HepG2 (cell line): ENCODE measurements at regions not wholly inside any gene's neighbourhood (a gene's known extent, or its start where the extent isn't known, plus 50 kb on each side); places are given as distances from the start of the nearest gene placed in this dataset.

Experiments used
- ATAC-seq: fragments of 200-7000 bp; cut with Tn5 transposase; 3 replicates; pipeline ENCODE4 v1.9.1; 2020; ENCODE audit warnings: mild to moderate bottlenecking, moderate library complexity
- BruUV-seq: library from RNA; stranded (reverse); fragments of 400-500 nt; replicated peaks from 2 replicates; lab custom pipeline; 2021; lab: Mats Ljungman, UMichigan
- CTCF ChIA-PET: fragments of 300-600 bp; formaldehyde crosslinking; extraction: SDS; loops from one replicate; lab custom pipeline; 2021; ENCODE audit warnings: low total read pairs, inconsistent platforms, low intra/inter-chr PET ratio; lab: Yijun Ruan, JAX
- POLR2A ChIA-PET: fragments of 350-600 bp; sonication (Branson Sonifier 250); formaldehyde crosslinking; loops from one replicate; lab custom pipeline; 2020; ENCODE audit warnings: antibody characterized with exemption, inconsistent platforms; lab: Yijun Ruan, JAX
- DNase-seq: peaks from one replicate; pipeline ENCODE4 v3.0.0-alpha.2; 2015; ENCODE audit warnings: low spot score
- FAIRE-seq: peaks from 3 replicates; lab custom pipeline; 2011; peaks lifted over from hg19 to GRCh38; lab: Jason Lieb, UNC
- H2AFZ ChIP-seq: one replicate; pipeline ENCODE4 v1.6.1; 2011; ENCODE audit warnings: low read length, inconsistent platforms
- H3K27ac ChIP-seq: fragments of 300-600 bp; 3 replicates; pipeline ENCODE4 v1.8.0; 2011; ENCODE audit warnings: mixed run types, mild to moderate bottlenecking, mixed read lengths, low read length, inconsistent platforms; ENCODE audit not compliant: insufficient read depth; ENCODE audit errors: extremely low read length
- H3K27me3 ChIP-seq, 2 experiments: fragments of 200-600 bp in 1 of 2; 2 replicates in 1 of 2; 3 replicates in 1 of 2; pipeline versions ENCODE4 v1.6.0 to v1.8.0; 2011; ENCODE audit warnings: low read length in 2 of 2, mild to moderate bottlenecking in 2 of 2, moderate library complexity in 2 of 2, inconsistent platforms in 1 of 2; ENCODE audit not compliant: insufficient read depth in 2 of 2, control insufficient read depth in 1 of 2
- H3K36me3 ChIP-seq, 2 experiments: fragments of 200-600 bp in 1 of 2; replicated peaks in 1 of 2; 2 replicates in 1 of 2; 3 replicates in 1 of 2; pipeline versions ENCODE4 v1.5.1 to v1.8.0; 2011; ENCODE audit warnings: low read length in 2 of 2, inconsistent platforms in 1 of 2; ENCODE audit not compliant: insufficient read depth in 2 of 2, control insufficient read depth in 1 of 2
- H3K4me1 ChIP-seq: 2 replicates; pipeline ENCODE4 v1.5.1; 2012; ENCODE audit warnings: low read length, inconsistent platforms; ENCODE audit not compliant: insufficient read depth
- H3K4me2 ChIP-seq: 2 replicates; pipeline ENCODE4 v1.6.0; 2011; ENCODE audit warnings: low read depth, low read length, inconsistent platforms
- H3K4me3 ChIP-seq, 3 experiments: fragments of 200-600 bp in 1 of 3; sonication (generic), shearing (Covaris generic) in 1 of 3; replicated peaks in 1 of 3; 2 replicates each; pipeline ENCODE4 v1.5.1; 2011 to 2016; ENCODE audit warnings: low read length in 3 of 3, inconsistent platforms in 2 of 3, low read depth in 2 of 3, mild to moderate bottlenecking in 2 of 3, control low read depth in 1 of 3, mixed read lengths in 1 of 3; ENCODE audit not compliant: insufficient read depth in 1 of 3
- H3K79me2 ChIP-seq: one replicate; pipeline ENCODE4 v1.6.1; 2011; ENCODE audit warnings: low read length, inconsistent platforms; ENCODE audit not compliant: insufficient read depth
- H3K9ac ChIP-seq: 2 replicates; pipeline ENCODE4 v1.6.0; 2011; ENCODE audit warnings: mild to moderate bottlenecking, low read depth, low read length, inconsistent platforms; ENCODE audit not compliant: insufficient read depth
- H3K9me3 ChIP-seq: 2 replicates; pipeline ENCODE4 v1.5.1; 2012; ENCODE audit warnings: mild to moderate bottlenecking, low read length
- H4K20me1 ChIP-seq: 2 replicates; pipeline ENCODE4 v1.6.0; 2011; ENCODE audit warnings: inconsistent platforms, mild to moderate bottlenecking, low read length, moderate library complexity; ENCODE audit not compliant: insufficient read depth
- HNF4G ChIP-seq, 2 experiments: sonication (generic) in 1 of 2; formaldehyde crosslinking in 1 of 2; IDR thresholded peaks; 2 replicates each; pipeline versions ENCODE4 v1.4.0 to v1.6.1; 2011 to 2020; ENCODE audit warnings: borderline replicate concordance in 2 of 2, low read depth in 2 of 2, mild to moderate bottlenecking in 2 of 2, low read length in 1 of 2, missing genetic modification reagents in 1 of 2, moderate library complexity in 1 of 2
- MAFF ChIP-seq: IDR thresholded peaks from 2 replicates; pipeline ENCODE4 v1.6.1; 2011; ENCODE audit warnings: low read depth, low read length, improper control_type of control experiment
- MAFK ChIP-seq, 2 experiments: IDR thresholded peaks in 1 of 2; conservative IDR thresholded peaks in 1 of 2; 2 replicates each; pipeline ENCODE4 v1.6.1; 2011; ENCODE audit warnings: improper control_type of control experiment in 2 of 2, low read length in 2 of 2
- ZNF484 ChIP-seq: sonication (generic); formaldehyde crosslinking; IDR thresholded peaks from 2 replicates; pipeline ENCODE4 v1.5.1; 2020; ENCODE audit warnings: mild to moderate bottlenecking, low read depth, missing genetic modification reagents, borderline replicate concordance
- ZNF841 ChIP-seq: sonication (generic); formaldehyde crosslinking; IDR thresholded peaks from 2 replicates; pipeline ENCODE4 v1.8.1; 2023; ENCODE audit warnings: missing genetic modification reagents, borderline replicate concordance
- WGBS: methylation state at CpG from one replicate; pipeline ENCODE4 v1.1.6; 2017; ENCODE audit warnings: low lambda C conversion rate; 5-methylcytosine and 5-hydroxymethylcytosine counted together
- in situ Hi-C: cut with HindIII; loops from 2 replicates; pipeline ENCODE4 v1.10.0; 2017; ENCODE audit warnings: low pct_unique_long_range_greater_than_20kb; ENCODE audit not compliant: extremely low pct_ligation_motif_present
- intact Hi-C: fragments of 100-400 bp; cut with micrococcal nuclease; formaldehyde crosslinking; loops from one replicate; pipeline ENCODE4 v1.10.0; 2022; ENCODE audit not compliant: unreplicated experiment
- TF ChIP-seq, protein P1 (sequence below): sonication (generic); formaldehyde crosslinking; IDR thresholded peaks from 2 replicates; pipeline ENCODE4 v1.4.0; 2020; ENCODE audit warnings: mild to moderate bottlenecking, missing genetic modification reagents
- TF ChIP-seq, protein P2 (sequence below): sonication (generic); formaldehyde crosslinking; IDR thresholded peaks from 2 replicates; pipeline ENCODE4 v1.4.0; 2020; ENCODE audit warnings: missing genetic modification reagents, mild to moderate bottlenecking, borderline replicate concordance

GRCh38 chrX:51024106-51024696, 113.7 kb downstream of the BMP15 start:
- no peaks in the 10 kb centered on the region for H3K4me1 ChIP-seq
- no TSS peak for BruUV-seq
- H3K27ac ChIP-seq, result no peak overlapping the region
- in situ Hi-C loops, result no loop called here
- TF ChIP-seq MAFF (peak; percentile 39), MAFK (conservative IDR thresholded peaks at IDR 0.05 in 1 of 2, IDR thresholded peaks at IDR 0.05 in 1 of 2; ENCODE audit: low read length in 2 of 2) (peak in 1 of 2 experiments; percentile 65; a peak in 2 of 4 replicates), HNF4G (IDR thresholded peaks at IDR 0.05; ENCODE audit: borderline replicate concordance, low read depth, low read length) (no peak), HNF4G (CRISPR knock-in tag; IDR thresholded peaks at IDR 0.05; ENCODE audit: borderline replicate concordance, low read depth) (no peak)
- H4K20me1 ChIP-seq, result no peaks in the 10 kb centered on the region
- 0% methylated on average over 4 of the region's 5 CpGs for WGBS
- no peak overlapping the region for H3K4me3 ChIP-seq
- ChIA-PET POLR2A (no interaction called here), CTCF (no interaction called here)
- H3K9me3 ChIP-seq, result no peaks in the 10 kb centered on the region
- DNase-seq (no peak), FAIRE-seq (no peak), ATAC-seq (no peak)
- no peak overlapping the region for H3K4me2 ChIP-seq
- intact Hi-C loops, result no loop called here
- H3K27me3 ChIP-seq, result no peaks in the 10 kb centered on the region
- no peaks in the 10 kb centered on the region for H3K79me2 ChIP-seq
- H2AFZ ChIP-seq, result no peak overlapping the region
- no peaks in the 10 kb centered on the region for H3K36me3 ChIP-seq
- no peak overlapping the region for H3K9ac ChIP-seq

DNA sequence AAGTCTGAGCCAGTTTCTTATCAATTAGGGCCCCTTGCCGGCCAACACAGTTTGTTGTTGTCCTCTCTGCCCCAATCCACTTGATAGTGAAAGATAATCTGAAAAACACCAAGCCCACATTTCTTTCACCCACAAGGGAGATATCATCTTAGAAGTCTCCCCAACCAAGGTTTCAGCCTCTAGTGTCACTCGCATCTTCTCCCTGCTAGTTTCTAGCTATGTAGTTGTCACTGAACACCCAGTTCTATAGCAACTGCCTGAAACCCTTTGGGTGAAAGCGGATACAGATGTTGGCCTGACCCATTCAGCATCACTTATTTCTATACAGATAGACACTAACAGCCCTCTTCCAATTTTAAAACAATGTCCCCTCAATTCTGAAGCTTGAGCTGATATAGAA, 116.3 kb downstream of the BMP15 start:
- DNase-seq (no peak), FAIRE-seq (no peak), ATAC-seq (no peak)
- ChIA-PET CTCF (no interaction called here), POLR2A (no interaction called here)
- Histone ChIP-seq H3K4me2 (no peak overlapping the region), H3K9ac (no peak overlapping the region), H4K20me1 (no peaks in the 10 kb centered on the region), H3K27ac (no peak overlapping the region), H2AFZ (no peak overlapping the region), H3K27me3 (no peaks in the 10 kb centered on the region), H3K4me3 (no peak overlapping the region), H3K9me3 (no peaks in the 10 kb centered on the region), H3K36me3 (no peaks in the 10 kb centered on the region), H3K79me2 (no peaks in the 10 kb centered on the region), H3K4me1 (no peaks in the 10 kb centered on the region)
- in situ Hi-C loops, result no loop called here
- intact Hi-C loops, result no loop called here
- 0% methylated on average over 3 of the region's 3 CpGs for WGBS
- no TSS peak for BruUV-seq
- no peak for TF ChIP-seq ZNF841 (CRISPR knock-in tag)
- no peak for TF ChIP-seq ZNF484
- TF ChIP-seq, protein P1, sequence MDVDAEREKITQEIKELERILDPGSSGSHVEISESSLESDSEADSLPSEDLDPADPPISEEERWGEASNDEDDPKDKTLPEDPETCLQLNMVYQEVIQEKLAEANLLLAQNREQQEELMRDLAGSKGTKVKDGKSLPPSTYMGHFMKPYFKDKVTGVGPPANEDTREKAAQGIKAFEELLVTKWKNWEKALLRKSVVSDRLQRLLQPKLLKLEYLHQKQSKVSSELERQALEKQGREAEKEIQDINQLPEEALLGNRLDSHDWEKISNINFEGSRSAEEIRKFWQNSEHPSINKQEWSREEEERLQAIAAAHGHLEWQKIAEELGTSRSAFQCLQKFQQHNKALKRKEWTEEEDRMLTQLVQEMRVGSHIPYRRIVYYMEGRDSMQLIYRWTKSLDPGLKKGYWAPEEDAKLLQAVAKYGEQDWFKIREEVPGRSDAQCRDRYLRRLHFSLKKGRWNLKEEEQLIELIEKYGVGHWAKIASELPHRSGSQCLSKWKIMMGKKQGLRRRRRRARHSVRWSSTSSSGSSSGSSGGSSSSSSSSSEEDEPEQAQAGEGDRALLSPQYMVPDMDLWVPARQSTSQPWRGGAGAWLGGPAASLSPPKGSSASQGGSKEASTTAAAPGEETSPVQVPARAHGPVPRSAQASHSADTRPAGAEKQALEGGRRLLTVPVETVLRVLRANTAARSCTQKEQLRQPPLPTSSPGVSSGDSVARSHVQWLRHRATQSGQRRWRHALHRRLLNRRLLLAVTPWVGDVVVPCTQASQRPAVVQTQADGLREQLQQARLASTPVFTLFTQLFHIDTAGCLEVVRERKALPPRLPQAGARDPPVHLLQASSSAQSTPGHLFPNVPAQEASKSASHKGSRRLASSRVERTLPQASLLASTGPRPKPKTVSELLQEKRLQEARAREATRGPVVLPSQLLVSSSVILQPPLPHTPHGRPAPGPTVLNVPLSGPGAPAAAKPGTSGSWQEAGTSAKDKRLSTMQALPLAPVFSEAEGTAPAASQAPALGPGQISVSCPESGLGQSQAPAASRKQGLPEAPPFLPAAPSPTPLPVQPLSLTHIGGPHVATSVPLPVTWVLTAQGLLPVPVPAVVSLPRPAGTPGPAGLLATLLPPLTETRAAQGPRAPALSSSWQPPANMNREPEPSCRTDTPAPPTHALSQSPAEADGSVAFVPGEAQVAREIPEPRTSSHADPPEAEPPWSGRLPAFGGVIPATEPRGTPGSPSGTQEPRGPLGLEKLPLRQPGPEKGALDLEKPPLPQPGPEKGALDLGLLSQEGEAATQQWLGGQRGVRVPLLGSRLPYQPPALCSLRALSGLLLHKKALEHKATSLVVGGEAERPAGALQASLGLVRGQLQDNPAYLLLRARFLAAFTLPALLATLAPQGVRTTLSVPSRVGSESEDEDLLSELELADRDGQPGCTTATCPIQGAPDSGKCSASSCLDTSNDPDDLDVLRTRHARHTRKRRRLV (CRISPR knock-in tag), result no peak
- TF ChIP-seq, protein P2, sequence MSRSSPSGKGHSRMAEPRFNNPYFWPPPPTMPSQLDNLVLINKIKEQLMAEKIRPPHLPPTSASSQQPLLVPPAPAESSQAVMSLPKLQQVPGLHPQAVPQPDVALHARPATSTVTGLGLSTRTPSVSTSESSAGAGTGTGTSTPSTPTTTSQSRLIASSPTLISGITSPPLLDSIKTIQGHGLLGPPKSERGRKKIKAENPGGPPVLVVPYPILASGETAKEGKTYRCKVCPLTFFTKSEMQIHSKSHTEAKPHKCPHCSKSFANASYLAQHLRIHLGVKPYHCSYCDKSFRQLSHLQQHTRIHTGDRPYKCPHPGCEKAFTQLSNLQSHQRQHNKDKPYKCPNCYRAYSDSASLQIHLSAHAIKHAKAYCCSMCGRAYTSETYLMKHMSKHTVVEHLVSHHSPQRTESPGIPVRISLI (CRISPR knock-in tag), result no peak
